ENCODE measurements at regions not wholly inside any gene's neighbourhood (a gene's known extent, or its start where the extent isn't known, plus 50 kb on each side); places are given as distances from the start of the nearest gene placed in this dataset.

DNA sequence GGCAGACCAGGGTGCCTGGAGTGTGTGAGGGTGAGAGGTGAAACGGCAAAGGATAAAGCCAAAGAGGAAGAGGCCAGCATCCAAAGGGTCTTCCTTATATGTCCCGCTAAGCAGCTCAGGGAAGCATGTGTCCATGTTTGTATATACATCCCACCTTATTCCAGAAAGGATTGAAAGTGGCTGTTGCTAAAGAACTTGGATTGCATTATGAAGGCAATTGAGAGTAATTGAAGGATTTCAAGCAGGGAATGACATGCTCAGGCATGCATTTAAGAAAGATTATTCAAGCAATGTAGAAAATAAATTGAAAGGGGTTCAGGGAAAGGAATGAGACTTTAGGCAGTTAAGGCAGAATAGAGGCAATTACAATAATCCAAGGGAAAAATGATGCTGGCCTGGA is 237.6 kb upstream of the SOX9 start:
- no peak for DNase-seq
- Histone ChIP-seq H3K18ac (ENCODE audit: low read length) (no peak overlapping the region), H2BK120ac (ENCODE audit: insufficient read depth, low read length, poor library complexity) (no peak overlapping the region), H4K12ac (ENCODE audit: low read depth, low read length) (no peak overlapping the region), H2AK5ac (ENCODE audit: low read length) (no peak overlapping the region), H3K4ac (ENCODE audit: low read depth, low read length) (no peak overlapping the region), H3K36me3 (ENCODE audit: control insufficient read depth in 1 of 2, insufficient read depth in 2 of 2, low read length in 2 of 2) (no peaks in the 10 kb centered on the region), H2BK12ac (ENCODE audit: low read length) (no peak overlapping the region), H4K91ac (ENCODE audit: low read depth, low read length) (no peak overlapping the region), H3K27me3 (ENCODE audit: insufficient read depth, low read length) (no peaks in the 10 kb centered on the region), H3K4me1 (ENCODE audit: control insufficient read depth in 1 of 2, insufficient read depth in 2 of 2, low read length in 2 of 2) (no peaks in the 10 kb centered on the region), H3K9ac (ENCODE audit: low read length) (no peak overlapping the region), H3K79me1 (ENCODE audit: low read length) (no peaks in the 10 kb centered on the region), H3K79me2 (ENCODE audit: control insufficient read depth, insufficient read depth, low read length, poor library complexity) (no peaks in the 10 kb centered on the region), H3K4me3 (ENCODE audit: low read depth, low read length) (no peak overlapping the region), H2BK5ac (ENCODE audit: low read depth, low read length, poor library complexity) (no peak overlapping the region), H3K27ac (ENCODE audit: low read depth, low read length) (no peak overlapping the region), H3K14ac (ENCODE audit: low read length) (no peak overlapping the region), H3K4me2 (ENCODE audit: low read length) (no peak overlapping the region), H3K23ac (ENCODE audit: low read length) (no peak overlapping the region), H4K8ac (ENCODE audit: low read depth, low read length) (no peak overlapping the region), H2AFZ (ENCODE audit: insufficient read depth, low read length, poor library complexity) (no peak overlapping the region), H3K9me3 (ENCODE audit: insufficient read depth, low read depth, low read length) (no peaks in the 10 kb centered on the region)
- WGBS (ENCODE audit: extremely low coverage, insufficient coverage, insufficient read length): no CpG with 5 or more reads among the region's 2 CpGs

DNA sequence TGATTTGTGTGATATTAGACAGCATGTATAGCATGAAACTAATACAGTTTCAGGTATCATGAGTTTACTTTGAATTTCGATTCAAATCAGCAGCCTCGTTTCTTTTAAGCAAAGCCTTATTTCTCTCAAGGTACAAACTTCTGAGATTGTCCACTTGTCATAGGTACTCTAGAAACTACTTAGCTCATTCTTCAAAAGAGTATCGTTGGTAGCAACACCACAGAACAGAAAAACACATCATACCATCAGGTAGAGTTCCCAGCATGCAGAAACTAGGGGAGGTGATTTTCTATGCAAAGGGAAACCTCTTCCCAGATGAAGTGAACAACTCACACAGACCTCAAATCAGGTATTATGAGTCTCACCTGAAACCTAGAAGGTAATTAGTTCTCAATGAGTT is 237.0 kb upstream of the SOX9 start:
- H3K4me1 ChIP-seq (ENCODE audit: control insufficient read depth in 1 of 2, insufficient read depth in 2 of 2, low read length in 2 of 2): no peaks in the 10 kb centered on the region
- H4K91ac ChIP-seq (ENCODE audit: low read depth, low read length): no peak overlapping the region
- H2BK120ac ChIP-seq (ENCODE audit: insufficient read depth, low read length, poor library complexity): no peak overlapping the region
- H3K4ac ChIP-seq (ENCODE audit: low read depth, low read length): no peak overlapping the region
- no peak overlapping the region for H3K9ac ChIP-seq (ENCODE audit: low read length)
- no peaks in the 10 kb centered on the region for H3K36me3 ChIP-seq (ENCODE audit: control insufficient read depth in 1 of 2, insufficient read depth in 2 of 2, low read length in 2 of 2)
- no peak overlapping the region for H2AK5ac ChIP-seq (ENCODE audit: low read length)
- no CpG with 5 or more reads among the region's 3 CpGs for WGBS (ENCODE audit: extremely low coverage, insufficient coverage, insufficient read length)
- no peak overlapping the region for H2BK5ac ChIP-seq (ENCODE audit: low read depth, low read length, poor library complexity)
- no peak overlapping the region for H4K12ac ChIP-seq (ENCODE audit: low read depth, low read length)
- H3K4me3 ChIP-seq (ENCODE audit: low read depth, low read length): no peak overlapping the region
- H3K79me1 ChIP-seq (ENCODE audit: low read length): no peaks in the 10 kb centered on the region
- no peak overlapping the region for H3K18ac ChIP-seq (ENCODE audit: low read length)
- DNase-seq: no peak
- H4K8ac ChIP-seq (ENCODE audit: low read depth, low read length): no peak overlapping the region
- H2BK12ac ChIP-seq (ENCODE audit: low read length): no peak overlapping the region
- no peak overlapping the region for H3K27ac ChIP-seq (ENCODE audit: low read depth, low read length)
- H3K23ac ChIP-seq (ENCODE audit: low read length): no peak overlapping the region
- H3K9me3 ChIP-seq (ENCODE audit: insufficient read depth, low read depth, low read length): no peaks in the 10 kb centered on the region
- no peaks in the 10 kb centered on the region for H3K79me2 ChIP-seq (ENCODE audit: control insufficient read depth, insufficient read depth, low read length, poor library complexity)
- no peaks in the 10 kb centered on the region for H3K27me3 ChIP-seq (ENCODE audit: insufficient read depth, low read length)
- H3K4me2 ChIP-seq (ENCODE audit: low read length): no peak overlapping the region
- H2AFZ ChIP-seq (ENCODE audit: insufficient read depth, low read length, poor library complexity): no peak overlapping the region
- no peak overlapping the region for H3K14ac ChIP-seq (ENCODE audit: low read length)

DNA sequence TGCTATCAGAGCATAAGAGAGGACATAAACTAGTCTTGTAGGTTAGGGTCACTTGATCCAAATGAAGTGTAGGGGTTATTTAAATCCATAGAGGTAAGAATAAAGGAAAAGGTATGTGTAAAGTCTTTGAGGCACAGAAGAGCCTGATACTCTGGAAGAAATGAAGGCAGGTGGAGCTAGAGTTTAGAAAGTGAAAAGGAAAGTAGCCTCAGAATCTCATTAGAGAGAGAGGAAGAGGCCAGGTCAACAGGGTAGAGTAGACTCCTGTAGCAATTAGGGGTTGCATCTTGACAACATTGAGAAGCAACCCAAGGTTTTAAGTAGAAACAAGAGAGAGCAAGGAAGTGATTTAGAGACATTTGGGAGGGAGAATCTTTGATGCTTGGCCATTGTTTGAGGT is 235.2 kb upstream of the SOX9 start:
- H2BK5ac ChIP-seq (ENCODE audit: low read depth, low read length, poor library complexity): no peak overlapping the region
- no peaks in the 10 kb centered on the region for H3K9me3 ChIP-seq (ENCODE audit: insufficient read depth, low read depth, low read length)
- no peak overlapping the region for H4K8ac ChIP-seq (ENCODE audit: low read depth, low read length)
- no peaks in the 10 kb centered on the region for H3K27me3 ChIP-seq (ENCODE audit: insufficient read depth, low read length)
- no peak overlapping the region for H3K23ac ChIP-seq (ENCODE audit: low read length)
- H2AK5ac ChIP-seq (ENCODE audit: low read length): no peak overlapping the region
- H3K79me2 ChIP-seq (ENCODE audit: control insufficient read depth, insufficient read depth, low read length, poor library complexity): no peaks in the 10 kb centered on the region
- no peak overlapping the region for H3K18ac ChIP-seq (ENCODE audit: low read length)
- H3K14ac ChIP-seq (ENCODE audit: low read length): no peak overlapping the region
- no peak overlapping the region for H2BK120ac ChIP-seq (ENCODE audit: insufficient read depth, low read length, poor library complexity)
- no peak overlapping the region for H3K9ac ChIP-seq (ENCODE audit: low read length)
- H3K4me1 ChIP-seq (ENCODE audit: control insufficient read depth in 1 of 2, insufficient read depth in 2 of 2, low read length in 2 of 2): no peaks in the 10 kb centered on the region
- H3K4ac ChIP-seq (ENCODE audit: low read depth, low read length): no peak overlapping the region
- no peak overlapping the region for H3K4me2 ChIP-seq (ENCODE audit: low read length)
- no peak overlapping the region for H4K12ac ChIP-seq (ENCODE audit: low read depth, low read length)
- H3K79me1 ChIP-seq (ENCODE audit: low read length): no peaks in the 10 kb centered on the region
- DNase-seq: no peak
- H3K36me3 ChIP-seq (ENCODE audit: control insufficient read depth in 1 of 2, insufficient read depth in 2 of 2, low read length in 2 of 2): no peaks in the 10 kb centered on the region
- no peak overlapping the region for H2AFZ ChIP-seq (ENCODE audit: insufficient read depth, low read length, poor library complexity)
- H3K4me3 ChIP-seq (ENCODE audit: low read depth, low read length): no peak overlapping the region
- H4K91ac ChIP-seq (ENCODE audit: low read depth, low read length): no peak overlapping the region
- no peak overlapping the region for H3K27ac ChIP-seq (ENCODE audit: low read depth, low read length)
- H2BK12ac ChIP-seq (ENCODE audit: low read length): no peak overlapping the region

DNA sequence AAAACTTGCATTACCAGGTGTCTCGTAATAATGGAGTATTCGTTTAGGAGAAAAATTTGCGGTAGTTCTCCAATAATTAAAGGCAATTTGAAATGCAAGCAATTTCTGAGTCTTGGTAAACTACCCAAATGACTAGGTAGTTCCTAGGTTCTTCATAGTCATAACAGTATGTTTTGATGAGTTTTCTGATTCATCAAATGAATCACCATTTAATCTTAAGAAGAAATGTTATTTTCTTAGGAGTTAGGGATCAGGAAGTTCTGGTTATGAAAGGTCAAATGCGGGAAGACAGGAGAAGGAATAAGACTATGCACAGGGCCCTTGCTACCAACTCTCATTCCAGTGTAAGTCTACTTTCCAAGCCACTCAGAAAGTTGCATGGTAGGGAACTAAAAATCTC is 221.5 kb upstream of the SOX9 start:
- Histone ChIP-seq H3K14ac (ENCODE audit: low read length) (no peak overlapping the region), H2BK5ac (ENCODE audit: low read depth, low read length, poor library complexity) (no peak overlapping the region), H2AK5ac (ENCODE audit: low read length) (no peak overlapping the region), H2BK120ac (ENCODE audit: insufficient read depth, low read length, poor library complexity) (no peak overlapping the region), H2AFZ (ENCODE audit: insufficient read depth, low read length, poor library complexity) (no peak overlapping the region), H4K12ac (ENCODE audit: low read depth, low read length) (no peak overlapping the region), H3K9me3 (ENCODE audit: insufficient read depth, low read depth, low read length) (no peaks in the 10 kb centered on the region), H3K4me3 (ENCODE audit: low read depth, low read length) (no peak overlapping the region), H3K27me3 (ENCODE audit: insufficient read depth, low read length) (no peaks in the 10 kb centered on the region), H3K79me1 (ENCODE audit: low read length) (peaks cover 5% of the 10 kb centered on the region), H3K36me3 (ENCODE audit: control insufficient read depth in 1 of 2, insufficient read depth in 2 of 2, low read length in 2 of 2) (no peaks in the 10 kb centered on the region), H3K18ac (ENCODE audit: low read length) (no peak overlapping the region), H3K4me2 (ENCODE audit: low read length) (no peak overlapping the region), H4K8ac (ENCODE audit: low read depth, low read length) (no peak overlapping the region), H3K27ac (ENCODE audit: low read depth, low read length) (no peak overlapping the region), H3K23ac (ENCODE audit: low read length) (no peak overlapping the region), H3K79me2 (ENCODE audit: control insufficient read depth, insufficient read depth, low read length, poor library complexity) (no peaks in the 10 kb centered on the region), H4K91ac (ENCODE audit: low read depth, low read length) (no peak overlapping the region), H3K4me1 (ENCODE audit: control insufficient read depth in 1 of 2, insufficient read depth in 2 of 2, low read length in 2 of 2) (peaks cover 2 to 6% of the 10 kb centered on the region in 2 experiments), H2BK12ac (ENCODE audit: low read length) (no peak overlapping the region), H3K4ac (ENCODE audit: low read depth, low read length) (no peak overlapping the region), H3K9ac (ENCODE audit: low read length) (no peak overlapping the region)
- no peak for DNase-seq
- no CpG with 5 or more reads among the region's 4 CpGs for WGBS (ENCODE audit: extremely low coverage, insufficient coverage, insufficient read length)
